ENCODE measurements at regions not wholly inside any gene's neighbourhood (a gene's known extent, or its start where the extent isn't known, plus 50 kb on each side); places are given as distances from the start of the nearest gene placed in this dataset.

DNA sequence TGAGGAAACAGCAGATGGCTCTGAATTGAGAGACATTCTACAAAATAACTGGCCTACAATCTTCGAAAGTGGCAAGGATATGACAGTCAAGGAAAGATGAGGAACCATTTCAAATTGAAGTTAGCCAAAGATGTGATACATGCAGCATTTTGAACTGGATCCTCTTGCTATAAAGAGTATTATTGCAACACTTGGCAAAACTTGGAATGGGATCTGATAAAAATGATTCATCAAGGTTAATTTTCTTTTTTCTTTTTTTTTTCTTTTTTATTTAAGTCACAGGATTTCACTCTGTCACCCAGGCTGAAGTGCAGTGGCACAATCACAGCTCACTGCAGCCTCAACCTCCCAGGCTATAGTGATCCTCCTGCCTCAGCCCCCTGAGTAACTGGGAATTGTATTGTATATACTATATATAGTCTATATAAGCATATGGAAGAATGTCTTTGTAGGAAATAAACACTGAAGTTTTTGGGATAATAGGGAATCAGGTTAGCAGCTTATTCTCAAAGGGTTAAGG is 49.8 kb upstream of the GJA8 start:
- Histone ChIP-seq H3K27me3 (ENCODE audit: control insufficient read depth, insufficient read depth, low read length) (peaks cover 5% of the 10 kb centered on the region), H3K4me1 (ENCODE audit: control insufficient read depth, insufficient read depth, low read length, poor library complexity, severe bottlenecking) (no peaks in the 10 kb centered on the region), H3K9me3 (ENCODE audit: control insufficient read depth in 2 of 2, low read length in 2 of 2) (no peaks in the 10 kb centered on the region), H3K36me3 (ENCODE audit: control insufficient read depth, insufficient read depth, low read length) (no peaks in the 10 kb centered on the region), H3K4me3 (ENCODE audit: low read depth, low read length) (no peak overlapping the region), H3K27ac (ENCODE audit: insufficient read depth, low read length, poor library complexity, severe bottlenecking) (no peak overlapping the region)
- Mint-ChIP-seq H3K36me3 (no peaks in the 10 kb centered on the region), H3K27ac (no peak overlapping the region), H3K4me1 (no peaks in the 10 kb centered on the region), H3K27me3 (peaks cover 33% of the 10 kb centered on the region), H3K9me3 (peaks cover 0 to 3% (median 2%) of the 10 kb centered on the region in 7 donors), H3K4me3 (no peak overlapping the region)
- DNase-seq (no peak), ATAC-seq (ENCODE audit: low read depth in 2 of 2) (no peak)

Data from CD4-positive, CD25-positive, alpha-beta regulatory T cell (primary cell).